ENCODE measurements at regions not wholly inside any gene's neighbourhood (a gene's known extent, or its start where the extent isn't known, plus 50 kb on each side); places are given as distances from the start of the nearest gene placed in this dataset.

DNA sequence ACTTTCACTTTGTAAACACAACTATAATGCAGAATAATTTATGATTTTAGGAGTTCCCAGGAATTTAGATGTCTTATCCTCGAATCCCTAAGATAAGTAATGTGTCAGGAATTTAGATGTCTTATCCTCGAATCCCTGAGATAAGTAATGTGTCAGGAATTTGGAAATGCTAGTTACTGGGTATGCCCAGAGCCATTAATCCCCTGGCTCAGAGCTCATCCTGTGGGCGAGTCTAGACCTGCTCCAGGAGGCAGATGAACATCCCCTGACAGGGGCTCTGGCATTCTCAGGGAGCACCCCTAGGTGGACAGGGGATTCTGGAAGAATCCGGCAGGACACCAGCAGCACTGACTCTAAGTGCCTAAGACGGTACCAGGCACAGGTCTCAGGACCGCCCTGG lies 163.3 kb downstream of the ARRDC4 start:
- TF ChIP-seq EZH2phosphoT487 (IDR thresholded peaks at IDR 0.05; ENCODE audit: borderline replicate concordance): no peak
- TF ChIP-seq, protein P1, sequence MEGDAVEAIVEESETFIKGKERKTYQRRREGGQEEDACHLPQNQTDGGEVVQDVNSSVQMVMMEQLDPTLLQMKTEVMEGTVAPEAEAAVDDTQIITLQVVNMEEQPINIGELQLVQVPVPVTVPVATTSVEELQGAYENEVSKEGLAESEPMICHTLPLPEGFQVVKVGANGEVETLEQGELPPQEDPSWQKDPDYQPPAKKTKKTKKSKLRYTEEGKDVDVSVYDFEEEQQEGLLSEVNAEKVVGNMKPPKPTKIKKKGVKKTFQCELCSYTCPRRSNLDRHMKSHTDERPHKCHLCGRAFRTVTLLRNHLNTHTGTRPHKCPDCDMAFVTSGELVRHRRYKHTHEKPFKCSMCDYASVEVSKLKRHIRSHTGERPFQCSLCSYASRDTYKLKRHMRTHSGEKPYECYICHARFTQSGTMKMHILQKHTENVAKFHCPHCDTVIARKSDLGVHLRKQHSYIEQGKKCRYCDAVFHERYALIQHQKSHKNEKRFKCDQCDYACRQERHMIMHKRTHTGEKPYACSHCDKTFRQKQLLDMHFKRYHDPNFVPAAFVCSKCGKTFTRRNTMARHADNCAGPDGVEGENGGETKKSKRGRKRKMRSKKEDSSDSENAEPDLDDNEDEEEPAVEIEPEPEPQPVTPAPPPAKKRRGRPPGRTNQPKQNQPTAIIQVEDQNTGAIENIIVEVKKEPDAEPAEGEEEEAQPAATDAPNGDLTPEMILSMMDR (conservative IDR thresholded peaks at IDR 0.05; ENCODE audit: low read length): no peak

All from Loucy (cell line).